Common myeloid progenitor, CD34-positive (primary cell): ENCODE measurements at regions not wholly inside any gene's neighbourhood (a gene's known extent, or its start where the extent isn't known, plus 50 kb on each side); places are given as distances from the start of the nearest gene placed in this dataset.
"Not testable (repeated sequence)": the region's sequence is repeated elsewhere in the genome, so short reads cannot be mapped to it uniquely, and the experiment has no call there.

ENCODE experiments used
- CTCF ChIA-PET: fragments of 350-600 bp; sonication (Branson Sonifier 250); formaldehyde crosslinking; loops from one replicate; lab custom pipeline; 2021; ENCODE audit warnings: antibody characterized with exemption; lab: Charles Lee
- POLR2A ChIA-PET: fragments of 350-600 bp; sonication (Branson Sonifier 250); formaldehyde crosslinking; loops from one replicate; lab custom pipeline; 2021; ENCODE audit warnings: antibody characterized with exemption; lab: Charles Lee
- DNase-seq, 3 donors: peaks; one replicate each; pipeline versions ENCODE4 v3.0.0 to v3.0.0-alpha.2; 2013
- H3K27ac ChIP-seq, 2 experiments: 1 replicate in 1 of 2; 2 replicates in 1 of 2; pipeline ENCODE4 v1.7.0; 2013; ENCODE audit warnings: inconsistent platforms in 2 of 2, low read length in 2 of 2, mild to moderate bottlenecking in 2 of 2, low read depth in 1 of 2, moderate library complexity in 1 of 2; ENCODE audit not compliant: severe bottlenecking in 2 of 2, insufficient read depth in 1 of 2, poor library complexity in 1 of 2
- H3K27me3 ChIP-seq, 5 experiments: replicated peaks in 2 of 5; 1 replicate in 3 of 5; 2 replicates in 2 of 5; pipeline versions ENCODE4 v1.6.1 to v1.7.0; 2013; ENCODE audit warnings: low read length in 4 of 5, mild to moderate bottlenecking in 2 of 5, moderate library complexity in 2 of 5, inconsistent platforms in 1 of 5; ENCODE audit not compliant: insufficient read depth in 5 of 5, control insufficient read depth in 4 of 5
- H3K36me3 ChIP-seq, 4 experiments: 1 replicate in 2 of 4; 2 replicates in 2 of 4; pipeline versions ENCODE4 v1.6.1 to v1.7.0; 2013; ENCODE audit warnings: low read length in 3 of 4, control low read depth in 1 of 4, mild to moderate bottlenecking in 1 of 4; ENCODE audit not compliant: control insufficient read depth in 4 of 4, insufficient read depth in 4 of 4
- H3K4me1 ChIP-seq, 4 experiments: 1 replicate in 3 of 4; 2 replicates in 1 of 4; pipeline versions ENCODE4 v1.6.1 to v1.7.1; 2013; ENCODE audit warnings: low read length in 3 of 4, mild to moderate bottlenecking in 3 of 4, control low read depth in 1 of 4, inconsistent platforms in 1 of 4, moderate library complexity in 1 of 4; ENCODE audit not compliant: control insufficient read depth in 4 of 4, insufficient read depth in 4 of 4; ENCODE audit errors: control extremely low read depth in 1 of 4
- H3K4me3 ChIP-seq, 7 experiments: 1 replicate in 4 of 7; 2 replicates in 3 of 7; pipeline versions ENCODE4 v1.5.1 to v1.7.0; 2013; ENCODE audit warnings: mild to moderate bottlenecking in 7 of 7, low read length in 6 of 7, moderate library complexity in 6 of 7, inconsistent platforms in 2 of 7, low read depth in 2 of 7, control low read depth in 1 of 7; ENCODE audit not compliant: insufficient read depth in 4 of 7, control insufficient read depth in 1 of 7; ENCODE audit errors: extremely low read depth in 1 of 7
- H3K9me3 ChIP-seq, 5 experiments: 1 replicate in 4 of 5; 2 replicates in 1 of 5; pipeline versions ENCODE4 v1.6.1 to v1.7.1; 2013; ENCODE audit warnings: low read length in 4 of 5, mild to moderate bottlenecking in 2 of 5, inconsistent platforms in 1 of 5, low read depth in 1 of 5, moderate library complexity in 1 of 5; ENCODE audit not compliant: control insufficient read depth in 4 of 5, insufficient read depth in 2 of 5; ENCODE audit errors: control extremely low read depth in 1 of 5
- WGBS: methylation state at CpG from one replicate; pipeline ENCODE4 v1.1.5; 2013; ENCODE audit not compliant: insufficient coverage; 5-methylcytosine and 5-hydroxymethylcytosine counted together

- POLR2A ChIA-PET, CTCF ChIA-PET, H3K4me3 ChIP-seq, H3K27ac ChIP-seq, H3K4me1 ChIP-seq, H3K27me3 ChIP-seq, H3K9me3 ChIP-seq, H3K36me3 ChIP-seq: not testable (repeated sequence)
- WGBS: 70% methylated on average over 2 of the region's 9 CpGs
- DNase-seq: peak in 2 of 3 donors; percentile 0 to 4
Measured at GRCh38 chr16:32922578-32922977, 246.6 kb upstream of the TP53TG3 start.

GRCh38 chr16:32915346-32915745 is 239.4 kb upstream of the TP53TG3 start:
- H3K4me3 ChIP-seq, POLR2A ChIA-PET, DNase-seq, H3K4me1 ChIP-seq, H3K9me3 ChIP-seq, H3K36me3 ChIP-seq, H3K27me3 ChIP-seq, CTCF ChIA-PET, H3K27ac ChIP-seq: not testable (repeated sequence)
- 38% methylated on average over 5 of the region's 15 CpGs for WGBS

GRCh38 chr16:32897782-32898181 is 221.8 kb upstream of the TP53TG3 start:
- H3K27ac ChIP-seq, H3K4me1 ChIP-seq, H3K4me3 ChIP-seq, H3K36me3 ChIP-seq, H3K27me3 ChIP-seq, CTCF ChIA-PET, POLR2A ChIA-PET, H3K9me3 ChIP-seq: not testable (repeated sequence)
- peak; percentile 16 to 19 (median 17) for DNase-seq
- no CpG with 5 or more reads among the region's 9 CpGs for WGBS

DNA sequence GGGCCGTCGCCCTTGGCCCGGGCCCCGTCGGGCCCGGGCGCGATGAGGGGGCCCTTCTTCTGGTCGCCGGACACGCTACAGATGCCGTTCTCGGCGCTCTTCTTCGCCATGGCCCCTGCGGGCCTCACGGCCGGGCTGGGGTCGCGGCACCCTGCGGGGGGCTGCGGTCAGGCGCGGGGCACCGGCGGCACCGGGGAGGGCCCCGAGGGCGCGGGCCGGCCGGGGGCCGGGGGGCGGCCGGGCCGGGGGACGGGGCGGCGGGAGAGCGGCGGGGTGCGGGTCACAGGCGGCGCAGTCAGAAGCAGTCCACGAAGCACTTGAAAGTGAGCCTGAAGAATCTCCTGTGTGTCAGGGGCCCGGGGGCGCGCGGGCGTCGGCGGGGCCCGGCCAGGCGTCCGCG is 209.4 kb upstream of the TP53TG3 start:
- H3K9me3 ChIP-seq, CTCF ChIA-PET, H3K27me3 ChIP-seq, POLR2A ChIA-PET, H3K4me1 ChIP-seq, H3K36me3 ChIP-seq, H3K27ac ChIP-seq, DNase-seq, H3K4me3 ChIP-seq: not testable (repeated sequence)
- no CpG with 5 or more reads among the region's 56 CpGs for WGBS

GRCh38 chr16:32884556-32884955 is 208.6 kb upstream of the TP53TG3 start:
- CTCF ChIA-PET, POLR2A ChIA-PET: not testable (repeated sequence)

DNA sequence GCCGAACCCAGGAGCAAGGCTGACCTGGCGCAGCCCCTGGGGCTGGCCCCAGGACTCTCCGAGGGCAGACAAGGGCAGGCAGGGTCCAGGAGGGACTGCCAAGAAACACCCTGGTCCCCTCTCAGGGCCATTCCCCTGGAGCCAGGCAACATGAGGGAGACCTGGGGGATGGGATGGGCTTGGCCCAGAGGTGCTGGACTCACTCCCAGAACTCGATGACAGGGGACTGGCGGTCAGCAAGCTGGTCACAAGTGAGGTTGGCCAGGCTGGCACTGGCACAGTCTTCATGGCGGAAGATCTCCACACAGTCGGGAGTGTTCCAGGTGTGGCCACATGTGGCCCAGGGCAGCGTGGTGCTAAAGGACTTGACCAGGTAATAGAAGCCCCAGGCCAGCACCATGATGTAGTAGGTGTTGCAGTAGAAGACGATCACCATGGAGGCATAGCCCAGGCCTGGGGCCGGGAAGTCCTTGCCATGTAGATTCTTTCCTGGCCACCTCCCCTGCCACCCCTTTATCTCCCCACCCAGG is 206.4 kb upstream of the TP53TG3 start:
- H3K27ac ChIP-seq, H3K36me3 ChIP-seq, H3K27me3 ChIP-seq, H3K9me3 ChIP-seq, H3K4me1 ChIP-seq, DNase-seq, POLR2A ChIA-PET, CTCF ChIA-PET, H3K4me3 ChIP-seq: not testable (repeated sequence)
- WGBS: no CpG with 5 or more reads among the region's 10 CpGs

More at GRCh38 chr16:32884556-32884955, 208.6 kb upstream of the TP53TG3 start:
- H3K27ac ChIP-seq, H3K27me3 ChIP-seq, H3K4me3 ChIP-seq, DNase-seq, H3K36me3 ChIP-seq, H3K9me3 ChIP-seq, H3K4me1 ChIP-seq: not testable (repeated sequence)
- no CpG with 5 or more reads among the region's 22 CpGs for WGBS

DNA sequence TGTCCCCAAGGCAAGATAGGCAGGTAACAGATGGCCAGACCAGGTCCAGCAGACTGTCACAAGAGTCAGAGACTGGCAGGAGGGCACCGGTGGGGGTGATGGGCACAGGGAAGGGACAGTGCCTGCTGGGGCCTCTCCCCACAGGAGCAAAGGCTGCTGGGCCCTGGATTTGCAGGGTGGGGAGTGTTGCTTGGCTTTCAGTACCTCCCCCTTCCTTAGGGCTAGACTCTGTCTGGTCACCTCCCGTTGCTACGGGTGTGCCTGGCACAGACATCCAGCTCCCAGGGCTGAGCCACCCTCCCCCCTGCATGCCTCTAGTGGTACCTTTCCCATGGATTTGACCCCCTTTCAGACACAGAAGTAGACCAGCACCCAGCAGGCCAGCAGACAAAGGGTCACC is 205.7 kb upstream of the TP53TG3 start:
- H3K36me3 ChIP-seq, H3K9me3 ChIP-seq, DNase-seq, H3K27ac ChIP-seq, CTCF ChIA-PET, H3K4me1 ChIP-seq, POLR2A ChIA-PET, H3K4me3 ChIP-seq, H3K27me3 ChIP-seq: not testable (repeated sequence)
- no CpG with 5 or more reads among the region's 3 CpGs for WGBS
